Thoracic aorta (tissue), 2 donors: ENCODE measurements at regions not wholly inside any gene's neighbourhood (a gene's known extent, or its start where the extent isn't known, plus 50 kb on each side); places are given as distances from the start of the nearest gene placed in this dataset.

Source experiments
- ATAC-seq: fragments of 150-250 bp; one replicate; pipeline ENCODE4 v1.8.0; 2017; ENCODE audit warnings: low read depth; ENCODE audit not compliant: insufficient number of reproducible peaks, low FRiP score
- DNase-seq: peaks from one replicate; pipeline ENCODE4 v3.0.0-alpha.2; 2020; ENCODE audit warnings: low spot score
- H3K27ac ChIP-seq, 2 donors: fragments of 200-600 bp; sonication (generic); 1 replicate in 1 of 2; 2 replicates in 1 of 2; pipeline ENCODE4 v1.5.1; 2016; ENCODE audit warnings: mild to moderate bottlenecking in 2 of 2, moderate library complexity in 2 of 2
- H3K27me3 ChIP-seq: fragments of 200-600 bp; sonication (generic); replicated peaks from 2 replicates; pipeline ENCODE4 v1.6.0; 2016; ENCODE audit warnings: mild to moderate bottlenecking; ENCODE audit not compliant: insufficient read depth
- H3K36me3 ChIP-seq: fragments of 200-600 bp; sonication (generic); one replicate; pipeline ENCODE4 v1.5.1; 2016
- H3K4me1 ChIP-seq, 2 donors: fragments of 200-600 bp; sonication (generic); 1 replicate in 1 of 2; 2 replicates in 1 of 2; pipeline versions ENCODE4 v1.5.1 to v1.6.0; 2016; ENCODE audit warnings: low read depth in 2 of 2, mild to moderate bottlenecking in 1 of 2; ENCODE audit not compliant: control insufficient read depth in 1 of 2
- H3K4me3 ChIP-seq: fragments of 200-600 bp; sonication (generic); 2 replicates; pipeline ENCODE4 v1.5.1; 2016; ENCODE audit warnings: mild to moderate bottlenecking
- H3K9me3 ChIP-seq: fragments of 200-600 bp; sonication (generic); 2 replicates; pipeline ENCODE4 v1.5.1; 2016
- CTCF ChIP-seq: fragments of 200-600 bp; sonication (generic); IDR thresholded peaks from one replicate; pipeline ENCODE4 v1.5.1; 2019; ENCODE audit warnings: antibody characterized with exemption

GRCh38 chr5:143536364-143536763 lies 132.9 kb upstream of the NR3C1 start:
- H3K4me1 ChIP-seq = peaks cover 5 to 6% of the 10 kb centered on the region in 2 donors
- peak; percentile 16 for DNase-seq
- no peak for TF ChIP-seq CTCF
- no peak overlapping the region for H3K4me3 ChIP-seq
- H3K36me3 ChIP-seq = no peaks in the 10 kb centered on the region
- peaks cover 4% of the 10 kb centered on the region for H3K9me3 ChIP-seq
- H3K27me3 ChIP-seq = no peaks in the 10 kb centered on the region
- peak; percentile 53 for ATAC-seq
- H3K27ac ChIP-seq = peak overlapping the region in 1 of 2 donors; percentile 39

DNA sequence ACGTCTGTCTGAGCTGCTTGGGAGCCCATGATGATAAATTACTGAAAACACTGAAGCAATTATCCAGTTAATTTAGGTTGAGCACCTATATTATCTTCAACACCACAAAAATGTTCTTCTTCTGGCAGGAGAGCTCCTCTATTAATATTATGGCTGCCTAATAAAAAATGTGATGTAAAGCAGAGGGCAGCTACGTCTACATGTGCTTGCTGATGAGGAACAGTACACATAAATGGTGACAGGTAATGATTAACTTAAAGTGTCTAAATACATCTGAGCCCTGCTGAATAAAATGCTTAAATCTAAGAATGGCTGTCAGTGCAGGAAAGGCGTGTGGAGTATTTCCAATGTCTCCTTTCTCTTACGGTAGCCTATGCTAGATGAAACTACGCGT lies 131.3 kb upstream of the NR3C1 start:
- Histone ChIP-seq H3K27ac (no peak overlapping the region), H3K4me3 (no peak overlapping the region), H3K36me3 (no peaks in the 10 kb centered on the region), H3K4me1 (peaks cover 5 to 6% of the 10 kb centered on the region in 2 donors), H3K9me3 (peaks cover 4% of the 10 kb centered on the region), H3K27me3 (no peaks in the 10 kb centered on the region)
- DNase-seq = no peak
- no peak for TF ChIP-seq CTCF
- no peak for ATAC-seq

GRCh38 chr5:143533978-143534760 lies 130.7 kb upstream of the NR3C1 start:
- ATAC-seq (no peak), DNase-seq (no peak)
- Histone ChIP-seq H3K27me3 (no peaks in the 10 kb centered on the region), H3K9me3 (peaks cover 4% of the 10 kb centered on the region), H3K4me3 (no peak overlapping the region), H3K36me3 (no peaks in the 10 kb centered on the region), H3K4me1 (peaks cover 5 to 6% of the 10 kb centered on the region in 2 donors), H3K27ac (no peak overlapping the region)
- TF ChIP-seq CTCF = no peak

- ATAC-seq = no peak
- no peak for DNase-seq
- H3K4me1 ChIP-seq = peaks cover 5 to 6% of the 10 kb centered on the region in 2 donors
- H3K4me3 ChIP-seq = no peak overlapping the region
- H3K27ac ChIP-seq = no peak overlapping the region
- no peaks in the 10 kb centered on the region for H3K36me3 ChIP-seq
- no peak for TF ChIP-seq CTCF
- no peaks in the 10 kb centered on the region for H3K27me3 ChIP-seq
- no peaks in the 10 kb centered on the region for H3K9me3 ChIP-seq
Measured at GRCh38 chr5:143533475-143533874, 130.0 kb upstream of the NR3C1 start.

DNA sequence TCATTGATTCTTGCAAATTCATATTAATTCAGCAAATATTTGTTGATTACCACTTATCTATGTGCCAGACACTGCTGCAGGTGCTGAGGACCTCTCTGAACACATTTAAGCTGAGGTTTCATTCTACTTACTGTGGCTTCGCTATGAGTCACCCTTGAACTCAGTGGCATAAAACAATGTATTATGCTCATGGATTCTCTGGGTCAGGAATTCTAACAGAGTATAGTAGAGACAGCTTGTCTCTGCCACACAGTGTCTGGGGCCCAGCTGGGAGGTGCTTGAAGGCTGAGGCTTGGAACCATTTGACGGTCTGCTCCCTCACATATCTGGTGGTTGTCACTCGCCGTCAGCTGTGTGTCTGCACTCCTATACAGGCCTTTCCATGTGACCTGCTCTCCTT lies 124.3 kb upstream of the NR3C1 start:
- DNase-seq = no peak
- H3K36me3 ChIP-seq = no peaks in the 10 kb centered on the region
- TF ChIP-seq CTCF = no peak
- no peaks in the 10 kb centered on the region for H3K27me3 ChIP-seq
- no peak overlapping the region for H3K4me3 ChIP-seq
- no peak overlapping the region for H3K27ac ChIP-seq
- no peaks in the 10 kb centered on the region for H3K9me3 ChIP-seq
- ATAC-seq = no peak
- H3K4me1 ChIP-seq = no peaks in the 10 kb centered on the region
